IPS-18c (cell line): ENCODE measurements at regions not wholly inside any gene's neighbourhood (a gene's known extent, or its start where the extent isn't known, plus 50 kb on each side); places are given as distances from the start of the nearest gene placed in this dataset.

Experiments
- H3K4me3 ChIP-seq: 2 replicates; pipeline ENCODE4 v1.7.0; 2013; ENCODE audit warnings: low read depth, mild to moderate bottlenecking, low read length, moderate library complexity; ENCODE audit not compliant: insufficient read depth
- H3K9me3 ChIP-seq: one replicate; pipeline ENCODE4 v1.6.1; 2013; ENCODE audit warnings: mild to moderate bottlenecking, low read length, moderate library complexity; ENCODE audit not compliant: control insufficient read depth, insufficient read depth

DNA sequence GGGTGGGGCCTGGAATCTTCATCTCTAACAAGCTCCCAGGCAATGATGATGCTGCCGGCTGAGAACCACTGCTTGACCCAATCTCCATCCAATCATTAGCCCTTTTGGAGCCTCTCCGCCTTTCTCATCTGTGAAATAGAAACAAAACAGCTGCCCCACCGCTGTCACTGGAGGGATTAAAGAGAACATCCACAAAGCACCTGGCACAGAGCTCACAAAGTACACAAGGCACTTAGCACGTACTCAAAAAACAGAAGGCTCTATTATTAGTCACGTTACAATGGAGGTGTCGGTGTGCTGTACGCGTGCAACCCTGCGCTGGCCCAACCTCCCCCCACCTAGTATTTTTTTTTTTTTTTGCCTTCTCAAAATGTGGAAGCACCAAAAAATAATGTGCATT is 213.5 kb upstream of the ARID1B start:
- Histone ChIP-seq H3K9me3 (peaks cover 2% of the 10 kb centered on the region), H3K4me3 (no peak overlapping the region)

DNA sequence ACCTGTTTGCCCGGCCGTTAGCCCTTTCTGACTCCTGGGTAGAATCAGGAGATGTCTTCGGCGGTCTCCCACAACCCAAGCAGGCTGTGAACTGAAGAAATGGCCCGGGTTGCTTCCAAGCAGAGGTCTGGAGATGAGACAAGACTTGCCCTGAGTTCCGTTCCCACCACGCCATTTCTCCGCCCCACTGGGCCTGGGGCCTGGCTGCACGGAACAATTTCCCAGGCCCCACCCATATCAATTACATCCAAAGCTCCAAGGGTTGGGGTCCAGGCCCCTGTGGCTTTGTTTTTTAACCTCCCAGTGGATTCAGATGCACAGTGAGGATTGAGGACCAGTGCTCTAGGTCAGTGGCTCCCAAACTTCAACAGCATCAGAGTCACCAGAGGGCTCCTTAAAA is 214.5 kb upstream of the ARID1B start:
- no peak overlapping the region for H3K4me3 ChIP-seq
- peaks cover 2% of the 10 kb centered on the region for H3K9me3 ChIP-seq

DNA sequence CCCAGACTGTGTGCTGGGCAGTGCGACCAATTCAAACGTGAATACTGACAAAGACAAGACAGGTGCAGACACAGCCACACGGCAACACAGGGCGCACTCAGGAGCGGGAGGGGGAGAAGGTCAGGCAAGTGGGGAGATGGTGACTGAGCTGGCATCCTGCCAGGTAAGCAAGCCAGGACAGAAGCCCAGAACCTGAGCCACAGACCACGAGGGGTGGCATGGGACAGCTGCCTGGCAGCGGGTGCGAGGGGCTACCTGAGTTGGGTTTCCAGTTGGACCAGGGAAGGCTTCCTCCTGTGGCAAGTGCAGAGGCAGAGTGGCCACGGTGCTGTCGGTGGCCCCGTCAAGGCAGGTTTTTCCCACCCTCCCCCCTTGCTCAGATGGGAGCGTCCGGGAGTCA is 215.2 kb upstream of the ARID1B start:
- H3K4me3 ChIP-seq = no peak overlapping the region
- peaks cover 2% of the 10 kb centered on the region for H3K9me3 ChIP-seq

DNA sequence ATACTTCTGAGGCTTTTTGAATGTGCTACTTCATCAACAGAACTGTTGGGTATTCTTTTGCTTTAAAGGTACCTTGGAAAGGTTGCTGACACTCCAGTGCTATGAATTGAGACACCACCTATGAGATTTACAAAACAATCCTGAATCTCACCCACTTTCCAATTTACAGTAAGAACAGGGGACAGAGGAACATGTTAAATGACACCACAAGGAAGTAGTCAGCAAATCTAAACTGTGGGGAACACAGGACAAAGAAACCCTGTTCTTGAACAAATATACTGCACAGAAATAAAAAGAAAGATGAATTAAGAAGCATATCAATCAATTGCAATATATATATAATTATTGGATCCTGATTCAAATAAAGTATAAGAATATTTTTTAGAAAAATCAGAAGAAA is 216.7 kb upstream of the ARID1B start:
- Histone ChIP-seq H3K9me3 (peaks cover 2% of the 10 kb centered on the region), H3K4me3 (no peak overlapping the region)

DNA sequence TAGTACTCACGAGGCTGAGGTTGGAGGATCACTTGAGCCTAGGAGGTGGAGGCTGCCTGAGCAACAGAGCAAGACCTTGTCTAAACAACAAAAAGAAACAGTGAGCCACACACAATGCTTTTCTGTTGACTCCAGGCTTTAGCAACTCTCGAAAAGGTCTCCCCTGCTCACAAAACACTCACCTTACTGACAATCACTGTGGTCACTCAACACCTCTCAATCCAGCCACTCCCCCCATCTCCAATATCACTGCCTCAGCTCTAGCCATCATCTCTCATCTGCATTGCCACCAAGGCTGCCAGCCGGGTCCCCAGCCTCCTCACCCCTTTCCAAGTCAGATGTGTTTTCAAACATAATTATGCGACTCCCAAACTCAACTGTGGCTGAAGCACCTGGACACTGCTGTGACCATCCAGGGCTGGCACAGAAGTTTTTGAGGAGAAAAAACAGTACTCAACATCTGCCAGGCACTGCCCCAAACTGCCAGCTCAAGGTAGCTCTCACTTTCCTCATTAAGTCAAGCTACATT is 218.0 kb upstream of the ARID1B start:
- H3K9me3 ChIP-seq = peaks cover 2% of the 10 kb centered on the region
- no peak overlapping the region for H3K4me3 ChIP-seq

DNA sequence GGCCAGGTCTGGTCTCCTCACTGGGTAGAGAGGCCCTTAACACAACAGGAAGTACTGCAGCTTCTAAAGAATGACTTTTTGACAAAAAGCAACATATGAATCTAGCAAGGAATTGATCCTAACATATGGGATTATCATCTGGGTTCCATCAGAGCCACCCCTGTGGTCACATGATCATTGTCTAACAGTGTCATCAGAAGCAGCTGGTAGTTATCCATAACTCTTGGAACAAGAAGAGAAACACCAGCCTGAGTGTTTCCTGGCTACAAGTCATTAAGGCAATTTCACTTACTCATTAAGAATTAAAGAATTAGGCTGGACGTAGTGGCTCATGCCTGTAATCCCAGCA is 219.3 kb upstream of the ARID1B start:
- peaks cover 2% of the 10 kb centered on the region for H3K9me3 ChIP-seq
- H3K4me3 ChIP-seq = no peak overlapping the region

DNA sequence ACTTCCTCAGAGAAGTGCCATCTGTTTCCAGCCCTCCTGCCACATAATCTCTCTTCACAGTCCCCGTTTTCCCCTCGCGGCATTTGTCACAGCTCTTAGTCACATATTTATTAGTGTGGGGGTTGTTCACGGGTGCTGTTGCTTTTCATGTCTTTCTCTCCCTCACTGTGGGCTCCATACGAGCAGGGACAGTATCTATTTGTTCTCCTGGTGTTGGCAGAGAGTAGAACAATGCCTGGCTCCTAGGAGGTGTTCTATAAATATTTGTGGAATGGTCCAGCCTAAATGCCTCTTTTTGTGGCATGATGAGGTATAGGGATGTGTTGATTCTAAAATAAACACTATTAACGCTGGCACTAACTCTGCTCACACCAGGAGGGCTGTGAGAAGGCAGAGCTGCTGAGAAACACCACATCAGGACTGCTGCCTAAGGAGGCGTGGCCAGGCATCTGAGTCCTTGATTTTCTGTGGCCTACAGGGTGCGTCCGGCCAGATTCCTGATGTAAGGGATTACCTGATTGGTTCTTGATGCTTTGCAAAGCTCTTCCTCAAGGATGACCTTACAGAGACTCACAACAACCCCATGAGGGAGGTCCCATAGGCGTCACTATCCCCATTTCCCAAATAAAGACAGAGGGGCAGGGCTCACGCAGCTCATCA is 219.8 kb upstream of the ARID1B start:
- Histone ChIP-seq H3K4me3 (no peak overlapping the region), H3K9me3 (peaks cover 2% of the 10 kb centered on the region)

DNA sequence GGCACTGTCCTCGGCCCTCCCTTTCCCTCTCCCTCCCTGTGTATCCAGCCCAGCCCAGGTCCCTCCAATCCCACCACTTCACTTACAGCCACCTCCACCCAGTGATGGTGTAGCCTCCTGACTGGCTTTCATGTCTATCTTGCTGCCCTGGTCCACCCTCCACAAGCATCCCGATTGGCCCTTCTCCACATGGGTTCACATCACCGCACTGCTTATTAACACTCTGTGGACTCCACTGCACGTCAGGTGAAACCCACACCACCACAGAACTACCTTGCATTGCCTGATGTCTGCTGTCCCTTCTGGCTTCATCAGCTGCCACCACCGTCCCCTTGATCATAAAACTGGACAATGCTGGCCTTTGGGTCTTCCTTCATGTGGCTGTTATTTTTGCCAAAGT is 220.4 kb upstream of the ARID1B start:
- Histone ChIP-seq H3K4me3 (no peak overlapping the region), H3K9me3 (peaks cover 2% of the 10 kb centered on the region)

DNA sequence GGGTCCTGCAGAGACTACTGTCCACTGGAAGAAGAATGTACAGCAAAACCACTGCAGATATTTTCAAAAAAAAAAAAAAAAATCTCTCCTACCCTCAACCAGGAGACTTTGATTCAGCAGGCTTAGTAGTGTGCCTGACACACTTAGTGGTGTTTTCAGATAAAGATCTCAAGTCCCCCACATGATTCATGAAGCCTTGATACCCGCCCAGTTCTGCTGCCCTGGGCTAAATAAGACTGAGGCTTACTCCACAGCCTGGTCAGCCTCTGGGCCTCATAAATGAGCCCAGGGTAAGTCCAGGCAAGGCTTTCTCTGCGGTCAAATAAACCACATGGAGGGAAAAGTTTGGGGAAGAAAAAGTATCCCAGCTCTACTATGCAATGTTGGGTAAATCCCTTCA is 222.1 kb upstream of the ARID1B start:
- no peak overlapping the region for H3K4me3 ChIP-seq
- H3K9me3 ChIP-seq = peaks cover 2% of the 10 kb centered on the region

DNA sequence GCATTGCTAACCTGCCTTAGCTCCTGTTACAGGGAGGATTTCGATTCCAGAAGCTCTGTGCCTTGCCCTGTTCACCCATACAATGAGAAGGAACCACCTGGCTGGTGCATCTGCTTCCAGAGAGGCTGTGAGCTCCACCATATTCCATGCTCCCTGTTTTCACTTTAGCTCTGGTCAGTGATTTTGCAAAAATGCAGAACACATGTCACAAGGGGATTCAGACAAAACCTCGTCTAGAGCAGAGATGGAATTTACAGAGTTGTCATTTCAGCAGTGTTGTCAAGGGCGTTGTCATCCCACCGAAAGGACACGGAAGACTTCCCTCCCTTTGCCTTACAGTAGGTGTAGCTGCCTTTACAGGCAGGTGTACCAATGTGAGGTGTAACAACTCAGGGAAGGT is 223.0 kb upstream of the ARID1B start:
- Histone ChIP-seq H3K9me3 (peaks cover 2% of the 10 kb centered on the region), H3K4me3 (no peak overlapping the region)

DNA sequence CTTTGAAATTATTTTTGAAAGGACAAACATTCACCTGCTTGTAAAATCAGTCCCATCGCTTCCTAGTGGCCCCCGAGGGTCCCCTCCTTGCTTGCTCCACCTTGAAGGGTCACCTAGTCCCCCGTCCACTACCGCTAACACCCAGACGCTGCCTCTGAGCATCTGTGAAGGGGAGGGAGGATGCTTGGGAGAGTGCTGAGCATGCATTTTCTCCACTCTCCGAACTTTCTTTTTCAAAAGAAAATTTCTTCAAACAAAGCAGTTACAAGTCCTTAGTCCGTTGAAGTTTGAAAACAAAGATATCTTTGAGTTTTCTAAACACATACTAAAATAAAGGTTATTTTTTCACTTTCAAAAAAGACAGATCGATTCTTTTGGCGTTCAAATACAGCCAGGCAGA is 224.3 kb upstream of the ARID1B start:
- Histone ChIP-seq H3K9me3 (no peaks in the 10 kb centered on the region), H3K4me3 (no peak overlapping the region)

DNA sequence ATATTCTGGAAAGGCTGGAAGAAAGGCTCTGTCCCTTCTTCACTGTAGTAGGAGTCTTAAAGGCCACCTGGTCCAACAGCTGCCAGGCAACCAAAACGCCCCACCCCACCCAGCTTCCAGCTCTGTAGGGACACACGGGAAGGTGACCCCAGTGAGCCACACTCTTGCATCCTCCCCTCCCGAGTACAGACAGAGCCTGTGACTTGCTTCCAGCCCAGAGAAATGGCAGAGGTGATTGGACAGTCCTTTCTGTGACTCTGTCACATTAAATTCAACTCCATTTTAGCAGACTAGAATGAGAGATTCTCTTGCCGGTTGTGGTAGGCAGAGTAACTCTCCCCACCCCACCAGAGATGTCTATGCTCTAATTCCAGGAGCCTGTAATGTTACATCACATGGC is 226.2 kb upstream of the ARID1B start:
- Histone ChIP-seq H3K4me3 (no peak overlapping the region), H3K9me3 (no peaks in the 10 kb centered on the region)

DNA sequence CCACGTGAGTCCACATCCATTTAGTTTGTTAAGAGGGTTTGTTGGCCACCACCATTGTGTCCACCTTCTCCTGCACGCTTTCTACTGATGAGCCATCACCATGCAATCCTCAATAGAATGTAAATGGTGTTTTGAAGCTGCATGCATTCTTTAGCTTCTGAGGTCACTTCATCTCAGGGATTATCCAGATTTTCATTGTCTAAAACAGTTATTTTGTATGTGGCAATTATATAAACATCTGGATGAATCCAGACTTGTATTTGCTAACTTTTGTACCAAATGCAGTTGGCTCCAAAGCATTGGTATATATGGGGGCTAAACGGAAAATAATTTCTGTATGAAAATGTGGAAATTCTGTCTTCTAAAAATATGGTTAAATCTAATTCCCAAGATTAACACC is 231.2 kb upstream of the ARID1B start:
- Histone ChIP-seq H3K9me3 (no peaks in the 10 kb centered on the region), H3K4me3 (no peak overlapping the region)

DNA sequence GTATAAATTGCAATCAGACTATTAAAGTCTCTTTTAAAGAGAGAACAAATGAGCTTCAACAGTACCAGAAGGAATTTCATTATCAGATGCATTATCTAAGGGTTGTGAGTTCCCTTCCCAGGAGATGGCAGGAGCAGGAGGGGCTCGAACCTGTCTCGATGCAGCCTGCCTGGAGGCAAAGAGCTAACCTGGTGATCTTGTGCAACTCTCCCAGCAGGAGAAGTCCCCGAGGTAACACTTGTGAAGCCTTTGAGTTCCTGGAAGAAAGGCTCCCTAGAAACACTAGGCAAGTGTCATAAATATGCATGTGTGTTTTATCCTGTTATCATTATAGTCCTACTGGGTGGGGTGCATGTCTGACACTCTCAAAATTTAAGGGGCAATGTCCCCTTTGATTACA is 232.2 kb upstream of the ARID1B start:
- Histone ChIP-seq H3K4me3 (no peak overlapping the region), H3K9me3 (no peaks in the 10 kb centered on the region)

DNA sequence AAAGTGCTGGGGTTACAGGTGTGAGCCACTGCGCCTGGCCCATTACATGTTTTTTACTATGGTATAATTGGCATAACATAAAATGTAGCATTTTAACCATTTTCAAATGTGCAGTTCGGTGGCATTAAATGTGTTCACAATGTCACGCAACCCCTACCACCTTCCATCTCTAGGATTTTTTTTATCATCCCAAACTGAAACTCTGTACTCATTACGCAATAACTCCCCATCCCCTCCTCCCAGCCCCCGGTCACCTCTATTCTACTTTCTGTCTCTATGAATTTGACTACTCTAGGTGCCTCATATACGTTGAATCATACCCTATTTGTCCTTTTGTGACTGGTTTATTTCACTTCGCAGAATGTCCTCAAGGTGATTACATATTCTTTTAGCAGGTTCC is 233.1 kb upstream of the ARID1B start:
- H3K9me3 ChIP-seq = no peaks in the 10 kb centered on the region
- no peak overlapping the region for H3K4me3 ChIP-seq

DNA sequence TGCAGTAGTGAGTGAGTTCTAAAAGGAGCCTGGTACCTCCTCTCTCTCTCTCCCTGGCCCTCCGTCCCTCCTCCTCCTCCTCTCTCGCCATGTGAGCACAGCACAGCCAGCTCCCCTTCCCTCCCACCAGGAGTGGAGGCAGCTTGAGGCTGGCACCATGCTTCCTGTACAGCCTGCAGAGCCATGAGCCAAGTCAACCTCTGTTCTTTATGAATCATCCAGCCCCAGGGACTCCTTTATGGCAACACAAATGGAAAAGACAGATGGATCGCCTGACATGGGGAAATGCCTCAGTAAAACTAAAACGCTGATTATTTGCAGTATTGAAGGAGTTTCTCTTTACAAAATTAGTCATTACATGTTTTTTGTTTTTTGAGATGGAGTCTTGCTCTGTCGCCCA is 233.7 kb upstream of the ARID1B start:
- Histone ChIP-seq H3K4me3 (no peak overlapping the region), H3K9me3 (no peaks in the 10 kb centered on the region)

DNA sequence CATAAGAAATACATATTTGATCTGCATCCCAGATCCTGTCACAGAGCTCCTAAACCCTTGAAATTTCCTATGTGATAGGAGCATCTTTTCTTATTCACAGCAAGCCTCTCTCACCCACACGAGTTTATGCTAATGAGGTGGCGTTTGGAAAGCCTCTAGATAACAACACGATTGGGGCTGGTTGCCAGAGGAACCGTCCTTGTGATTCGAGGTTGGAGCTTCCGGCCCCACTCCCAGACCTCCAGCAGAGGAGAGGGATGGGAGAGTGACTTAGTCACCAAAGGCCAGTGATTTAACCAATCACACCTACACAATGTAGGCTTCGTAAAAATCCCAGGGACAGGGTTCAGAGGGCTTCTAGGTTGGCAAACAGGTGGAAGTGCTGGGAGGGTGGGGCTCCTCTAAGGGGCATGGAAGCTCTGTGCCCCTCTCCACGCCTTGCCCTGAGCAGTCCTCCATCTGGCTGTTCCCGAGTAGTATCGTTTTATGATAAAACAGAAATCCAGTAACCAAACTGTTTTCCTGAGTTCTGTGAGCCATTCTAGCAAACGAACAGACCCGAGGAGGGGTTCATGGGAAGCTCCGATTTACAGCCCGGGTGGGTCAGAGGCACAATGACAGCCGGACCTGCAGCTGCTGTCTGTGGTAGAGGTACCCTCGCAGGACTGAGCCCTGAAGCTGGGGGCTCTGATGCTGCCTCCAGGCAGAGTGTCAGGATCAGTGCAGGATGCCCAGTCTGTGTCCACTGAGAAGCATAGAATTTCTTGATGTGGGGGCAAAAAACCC is 238.1 kb upstream of the ARID1B start:
- Histone ChIP-seq H3K9me3 (no peaks in the 10 kb centered on the region), H3K4me3 (no peak overlapping the region)

DNA sequence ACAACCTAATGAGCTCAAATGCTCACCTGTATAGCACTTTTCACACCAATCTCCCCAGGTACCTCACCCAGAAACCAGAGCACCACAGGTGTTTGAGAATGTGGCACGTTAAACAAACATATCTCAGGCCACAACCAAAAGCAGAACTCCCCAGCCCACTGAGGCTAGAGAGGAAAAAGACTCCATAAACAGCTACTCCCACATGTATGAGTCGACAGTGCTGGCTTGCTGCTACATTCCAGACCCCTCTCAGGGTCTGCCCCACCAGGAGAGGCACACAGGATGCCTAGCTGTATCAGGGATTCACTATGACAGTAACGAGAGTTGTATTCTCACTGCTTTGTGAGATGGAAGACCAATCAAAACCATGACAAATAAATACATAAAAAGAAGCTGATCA is 242.6 kb upstream of the ARID1B start:
- Histone ChIP-seq H3K4me3 (no peak overlapping the region), H3K9me3 (no peaks in the 10 kb centered on the region)
